ENCODE measurements at regions not wholly inside any gene's neighbourhood (a gene's known extent, or its start where the extent isn't known, plus 50 kb on each side); places are given as distances from the start of the nearest gene placed in this dataset.

- H3K27ac Mint-ChIP-seq (ENCODE audit: unreplicated experiment): no peak overlapping the region
- H3K4me3 Mint-ChIP-seq (ENCODE audit: unreplicated experiment): no peak overlapping the region
- H3K36me3 Mint-ChIP-seq (ENCODE audit: unreplicated experiment): no peaks in the 10 kb centered on the region
- H3K4me1 Mint-ChIP-seq (ENCODE audit: unreplicated experiment): peaks cover 5% of the 10 kb centered on the region
- TF ChIP-seq CTCF (IDR thresholded peaks at IDR 0.05): no peak
- no peak for DNase-seq (ENCODE audit: extremely low spot score, unreplicated experiment)
- H3K9me3 Mint-ChIP-seq (ENCODE audit: unreplicated experiment): no peaks in the 10 kb centered on the region
- no peaks in the 10 kb centered on the region for H3K27me3 Mint-ChIP-seq (ENCODE audit: unreplicated experiment)
Observed at GRCh38 chr4:181479141-181479540, 764.1 kb upstream of the TENM3 start.

GRCh38 chr4:181484396-181484795 is 758.8 kb upstream of the TENM3 start:
- Mint-ChIP-seq H3K27ac (ENCODE audit: unreplicated experiment) (no peak overlapping the region), H3K36me3 (ENCODE audit: unreplicated experiment) (no peaks in the 10 kb centered on the region), H3K27me3 (ENCODE audit: unreplicated experiment) (no peaks in the 10 kb centered on the region), H3K4me3 (ENCODE audit: unreplicated experiment) (no peak overlapping the region), H3K9me3 (ENCODE audit: unreplicated experiment) (no peaks in the 10 kb centered on the region), H3K4me1 (ENCODE audit: unreplicated experiment) (no peaks in the 10 kb centered on the region)
- TF ChIP-seq CTCF (IDR thresholded peaks at IDR 0.05): no peak
- no peak for DNase-seq (ENCODE audit: extremely low spot score, unreplicated experiment)

- H3K27ac Mint-ChIP-seq (ENCODE audit: unreplicated experiment): no peak overlapping the region
- DNase-seq (ENCODE audit: extremely low spot score, unreplicated experiment): no peak
- peaks cover 15% of the 10 kb centered on the region for H3K27me3 Mint-ChIP-seq (ENCODE audit: unreplicated experiment)
- TF ChIP-seq CTCF (IDR thresholded peaks at IDR 0.05): no peak
- H3K4me3 Mint-ChIP-seq (ENCODE audit: unreplicated experiment): no peak overlapping the region
- no peaks in the 10 kb centered on the region for H3K9me3 Mint-ChIP-seq (ENCODE audit: unreplicated experiment)
- no peaks in the 10 kb centered on the region for H3K4me1 Mint-ChIP-seq (ENCODE audit: unreplicated experiment)
- H3K36me3 Mint-ChIP-seq (ENCODE audit: unreplicated experiment): no peaks in the 10 kb centered on the region
Observed at GRCh38 chr4:181488926-181489325, 754.3 kb upstream of the TENM3 start.

GRCh38 chr4:181498148-181498547 is 745.1 kb upstream of the TENM3 start:
- H3K27me3 Mint-ChIP-seq (ENCODE audit: unreplicated experiment): peaks cover 22% of the 10 kb centered on the region
- no peaks in the 10 kb centered on the region for H3K4me1 Mint-ChIP-seq (ENCODE audit: unreplicated experiment)
- DNase-seq (ENCODE audit: extremely low spot score, unreplicated experiment): no peak
- H3K27ac Mint-ChIP-seq (ENCODE audit: unreplicated experiment): no peak overlapping the region
- no peak overlapping the region for H3K4me3 Mint-ChIP-seq (ENCODE audit: unreplicated experiment)
- H3K36me3 Mint-ChIP-seq (ENCODE audit: unreplicated experiment): no peaks in the 10 kb centered on the region
- no peak for TF ChIP-seq CTCF (IDR thresholded peaks at IDR 0.05)
- no peaks in the 10 kb centered on the region for H3K9me3 Mint-ChIP-seq (ENCODE audit: unreplicated experiment)

- no peak for TF ChIP-seq CTCF (IDR thresholded peaks at IDR 0.05)
- Mint-ChIP-seq H3K9me3 (ENCODE audit: unreplicated experiment) (no peaks in the 10 kb centered on the region), H3K4me1 (ENCODE audit: unreplicated experiment) (peaks cover 9% of the 10 kb centered on the region), H3K27ac (ENCODE audit: unreplicated experiment) (no peak overlapping the region), H3K36me3 (ENCODE audit: unreplicated experiment) (no peaks in the 10 kb centered on the region), H3K27me3 (ENCODE audit: unreplicated experiment) (peaks cover 27% of the 10 kb centered on the region), H3K4me3 (ENCODE audit: unreplicated experiment) (no peak overlapping the region)
- no peak for DNase-seq (ENCODE audit: extremely low spot score, unreplicated experiment)
Observed at GRCh38 chr4:181502611-181503010, 740.6 kb upstream of the TENM3 start.

All from osteocyte (in vitro differentiated cells).